GM21447 (cell line): ENCODE measurements at regions not wholly inside any gene's neighbourhood (a gene's known extent, or its start where the extent isn't known, plus 50 kb on each side); places are given as distances from the start of the nearest gene placed in this dataset.
"Not testable (repeated sequence)": the region's sequence is repeated elsewhere in the genome, so short reads cannot be mapped to it uniquely, and the experiment has no call there.

ENCODE experiments used
- ATAC-seq: cut with Tn5 transposase; IDR thresholded peaks from one replicate; pipeline ENCODE4 v1.9.1; 2021; ENCODE audit not compliant: unreplicated experiment

DNA sequence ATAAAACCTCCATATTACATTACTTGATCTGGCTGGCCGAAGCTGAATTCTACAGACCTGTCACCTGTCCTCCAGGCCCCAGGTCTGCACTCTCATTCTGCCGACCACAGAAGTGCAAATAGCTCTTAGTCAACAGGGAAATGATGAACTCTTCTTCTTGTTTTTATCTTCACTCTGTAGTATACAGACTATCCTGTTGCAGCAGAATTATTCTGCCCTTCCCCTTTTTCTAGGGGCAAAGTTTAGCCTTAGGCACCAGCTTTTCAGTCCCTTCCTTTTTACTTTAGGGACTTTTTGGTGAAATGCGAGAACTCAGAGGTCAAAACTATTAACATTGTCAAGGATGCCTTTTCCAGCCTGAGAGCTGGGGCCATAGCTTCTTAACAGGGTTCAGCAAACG lies 229.6 kb upstream of the EGLN3 start:
- no peak for ATAC-seq

DNA sequence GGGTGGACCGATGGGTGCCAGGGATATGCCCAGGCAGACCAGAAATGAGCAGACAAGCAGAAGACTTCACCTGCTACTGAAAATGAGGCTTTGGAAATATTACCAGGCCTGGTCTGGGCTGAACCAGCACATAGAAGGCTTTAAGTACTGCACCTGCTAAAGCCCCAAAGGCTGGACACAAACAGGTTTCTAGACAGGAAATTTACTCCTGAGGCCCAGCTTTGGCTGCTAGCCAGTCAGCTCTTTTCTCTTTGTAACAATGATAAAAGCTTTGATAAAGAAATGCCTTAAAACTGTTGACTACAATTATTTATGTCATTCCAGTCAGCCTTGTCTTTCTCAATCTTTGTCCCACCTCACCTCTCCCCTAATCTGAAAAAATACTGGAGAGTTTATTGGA lies 228.9 kb upstream of the EGLN3 start:
- ATAC-seq = no peak

DNA sequence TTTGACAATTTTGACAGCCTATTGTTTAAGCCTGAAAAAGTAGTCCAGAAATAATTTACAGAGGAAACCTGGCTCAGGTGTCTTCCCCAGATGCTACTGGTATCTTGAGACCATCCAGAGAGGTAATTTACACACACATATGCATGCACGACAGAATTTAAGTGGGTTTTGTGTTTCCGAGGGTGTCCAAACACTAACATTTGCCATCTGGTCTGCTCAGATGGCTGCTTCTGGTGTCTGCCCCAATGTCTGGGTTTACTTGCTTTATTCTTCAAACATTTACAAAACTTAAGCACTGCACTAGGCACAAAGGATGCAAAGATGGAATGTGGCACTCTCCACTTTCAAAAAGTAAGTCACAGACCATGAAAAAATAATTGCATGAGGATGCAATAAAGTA lies 226.6 kb upstream of the EGLN3 start:
- no peak for ATAC-seq

DNA sequence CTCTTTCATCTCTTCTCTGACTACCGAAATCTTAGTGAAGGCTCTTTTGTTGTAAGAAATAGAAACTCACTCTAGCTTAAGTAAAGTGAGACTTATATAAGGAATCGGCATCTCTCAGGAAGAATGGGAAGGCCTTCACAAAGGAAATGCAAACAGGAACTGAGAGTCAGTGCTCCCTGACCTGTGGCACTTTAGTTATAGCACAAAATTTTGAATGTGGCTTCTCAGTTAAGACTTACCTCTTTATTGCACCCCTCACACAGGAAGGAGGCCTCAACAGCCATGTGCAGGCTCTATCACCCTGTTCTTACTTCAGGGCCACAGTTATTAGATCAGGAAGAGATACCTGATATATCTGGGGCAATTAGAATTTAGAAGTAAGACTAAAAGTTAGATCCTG lies 224.7 kb upstream of the EGLN3 start:
- no peak for ATAC-seq

DNA sequence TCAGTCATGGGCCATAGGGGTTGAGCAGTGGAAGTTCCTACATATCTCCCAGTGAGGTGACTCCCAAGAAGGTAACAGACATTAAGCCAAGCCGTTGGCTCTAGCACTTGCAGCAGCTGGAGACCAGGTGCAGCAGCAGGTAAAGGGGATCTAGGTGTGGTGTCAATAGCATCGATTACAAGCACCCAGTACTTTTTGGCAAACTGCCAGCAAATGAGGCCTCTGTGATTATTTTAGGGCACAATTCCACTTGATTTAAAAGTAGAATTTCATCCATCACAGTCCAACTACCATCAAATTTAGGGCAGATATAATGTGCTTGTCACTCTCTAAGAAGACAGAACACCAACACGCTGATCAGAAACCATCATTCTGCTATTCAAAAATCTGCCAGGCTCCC lies 224.1 kb upstream of the EGLN3 start:
- ATAC-seq = no peak

DNA sequence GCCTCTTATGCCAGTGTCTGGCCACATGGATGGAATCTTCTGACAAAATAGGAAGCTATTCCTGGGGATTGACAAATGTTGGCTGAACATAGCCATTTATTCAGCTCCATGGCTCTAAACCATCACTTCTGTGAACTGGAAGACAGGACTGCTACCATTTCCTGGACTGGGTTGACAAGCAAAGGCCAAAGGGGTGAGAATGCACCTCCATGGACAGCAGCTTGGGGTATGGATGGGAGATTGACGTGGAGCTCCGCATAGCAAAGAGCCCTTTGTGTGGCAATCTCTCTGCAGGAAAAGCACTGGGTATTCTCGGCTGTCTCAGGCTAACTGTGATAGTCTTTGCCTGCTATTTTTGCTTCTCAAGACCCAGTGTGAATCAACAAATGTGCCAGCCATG lies 223.0 kb upstream of the EGLN3 start:
- ATAC-seq = no peak

DNA sequence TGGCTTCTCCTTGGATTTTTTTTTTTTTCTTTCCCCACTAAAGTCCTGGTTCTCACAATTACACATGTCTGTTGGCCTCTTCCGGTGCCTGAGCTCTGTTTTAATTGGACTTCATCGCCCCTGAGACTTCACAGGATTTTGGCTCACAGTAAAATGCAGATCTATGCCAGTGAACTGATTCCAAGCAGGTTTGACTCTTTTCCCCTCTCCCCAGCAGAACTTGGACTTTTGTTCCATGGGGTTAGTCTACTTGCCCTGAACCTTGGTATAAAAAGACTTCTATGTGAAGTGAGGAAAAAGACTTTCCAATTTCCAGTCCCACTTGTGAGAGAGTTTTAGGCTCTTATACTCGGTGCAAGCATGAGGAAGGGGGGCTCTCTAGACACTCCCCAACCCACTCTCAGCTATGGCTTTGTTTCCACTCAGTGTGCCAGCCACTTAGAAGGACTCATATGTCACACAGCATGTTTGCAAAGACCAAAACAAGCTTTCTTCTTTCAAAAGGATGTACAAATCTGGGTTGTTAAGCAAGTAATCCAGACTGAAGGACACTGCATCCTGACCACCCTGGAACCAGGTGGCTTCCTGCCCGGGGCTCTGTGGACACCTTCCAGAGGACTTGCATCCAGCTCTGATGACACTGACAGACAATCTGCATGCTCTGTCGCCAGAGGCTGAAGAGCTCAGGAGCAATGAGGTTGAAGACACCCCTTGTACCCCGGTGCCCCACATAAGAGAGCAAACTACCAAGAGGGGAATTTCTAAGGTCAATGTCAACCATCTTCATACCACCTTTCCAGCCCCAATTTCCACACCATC lies 221.9 kb upstream of the EGLN3 start:
- ATAC-seq = no peak

DNA sequence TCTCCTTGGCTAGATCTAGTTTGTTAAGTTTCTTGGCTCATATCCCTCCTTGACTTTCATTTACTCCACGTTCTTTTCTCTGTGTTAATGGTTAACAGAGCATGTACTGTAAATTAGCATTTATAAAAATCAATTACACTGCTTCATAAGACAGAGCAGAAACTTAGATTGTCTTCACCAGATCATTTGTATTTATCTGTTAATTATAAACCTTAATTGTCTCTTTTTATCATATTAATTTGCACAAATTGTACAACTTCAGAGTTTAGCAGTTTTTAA lies 221.2 kb upstream of the EGLN3 start:
- ATAC-seq = no peak

DNA sequence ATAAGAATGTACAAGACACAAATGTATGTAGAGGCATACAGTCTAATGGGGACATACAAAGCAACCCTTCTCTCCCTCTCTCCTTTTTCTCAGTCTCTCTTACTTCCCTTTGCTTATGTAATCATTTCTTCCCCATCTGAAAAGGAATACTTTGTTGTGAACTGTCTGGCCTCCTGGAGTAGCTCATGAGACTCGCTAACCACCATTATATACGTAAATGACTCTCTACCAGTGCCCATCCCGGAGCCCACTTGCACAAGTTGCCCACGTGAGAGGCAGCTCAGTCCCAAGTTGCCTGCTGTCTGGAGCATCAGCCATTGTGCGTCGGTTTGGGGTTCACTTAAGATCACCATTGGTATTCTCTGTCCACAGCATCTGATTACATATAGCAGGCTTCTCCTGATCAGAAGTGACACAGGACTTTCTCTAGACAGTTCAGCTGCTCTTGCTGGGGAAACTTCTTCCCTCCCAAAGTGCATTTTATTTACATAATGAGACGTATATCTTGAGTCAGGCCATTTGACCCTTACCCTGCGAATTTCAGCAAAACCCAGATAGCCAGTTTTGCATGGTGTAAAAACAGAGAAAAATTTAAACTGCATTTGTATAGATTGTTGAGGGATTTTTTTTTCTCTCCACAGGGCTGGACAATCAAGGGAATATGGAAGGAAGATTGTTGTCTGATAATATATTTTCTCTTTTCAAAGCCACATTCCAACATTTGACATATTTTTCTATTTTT lies 220.7 kb upstream of the EGLN3 start:
- ATAC-seq = no peak

DNA sequence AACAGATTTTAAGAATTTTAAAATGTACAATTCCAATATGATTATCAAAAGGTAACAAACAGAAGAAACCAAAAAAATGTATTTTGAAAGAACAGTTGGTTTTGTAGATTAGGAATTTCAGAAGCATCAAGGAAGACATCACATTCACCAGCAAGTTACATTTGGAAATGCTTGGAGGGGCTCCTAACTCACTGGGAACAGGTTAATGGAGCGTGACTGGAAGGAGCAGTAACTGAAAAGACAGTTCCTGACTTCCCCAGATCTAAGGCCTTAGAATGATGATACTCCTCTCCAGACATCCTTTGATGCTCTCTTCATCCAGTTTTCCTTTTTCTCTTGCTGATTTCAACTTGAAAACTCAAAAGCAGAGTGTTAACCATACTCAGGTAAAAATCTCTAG lies 220.0 kb upstream of the EGLN3 start:
- no peak for ATAC-seq

DNA sequence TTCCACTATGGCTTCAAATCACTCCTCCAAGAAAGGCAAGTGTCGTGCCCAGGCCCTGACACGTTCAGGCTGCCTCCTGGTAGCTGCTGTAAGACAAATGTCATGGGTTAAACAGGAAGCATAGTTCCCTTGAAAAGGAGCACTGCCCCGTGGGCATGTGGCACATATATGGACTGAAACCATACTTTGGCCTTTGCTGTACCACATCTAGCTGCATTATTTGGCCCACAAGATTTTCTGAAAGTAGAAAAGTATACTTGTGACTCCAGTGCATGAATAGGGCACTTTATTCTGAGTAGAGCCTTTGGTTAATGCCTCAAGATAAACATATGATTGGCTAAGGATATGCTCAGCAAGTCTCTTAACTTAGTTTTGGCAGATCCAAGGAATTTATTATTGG lies 218.7 kb upstream of the EGLN3 start:
- ATAC-seq = no peak

DNA sequence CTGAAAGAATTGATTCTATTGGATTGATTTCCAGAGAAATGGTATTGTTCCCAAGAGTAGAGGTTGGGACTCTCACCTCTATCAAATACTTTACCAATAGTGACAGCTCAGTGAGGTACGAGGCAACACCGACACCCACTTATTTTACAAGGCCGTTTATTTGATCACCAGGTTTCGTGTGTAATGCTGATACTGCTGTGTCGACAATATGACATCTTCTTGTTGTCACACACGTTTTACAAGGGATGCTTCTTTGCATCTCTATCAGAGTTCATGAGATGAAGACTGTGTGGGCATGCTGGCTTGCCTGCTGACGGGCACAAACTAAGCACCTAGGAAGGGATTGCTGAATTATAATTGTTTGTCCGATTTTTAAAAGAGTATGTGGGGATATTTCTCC lies 217.8 kb upstream of the EGLN3 start:
- no peak for ATAC-seq

DNA sequence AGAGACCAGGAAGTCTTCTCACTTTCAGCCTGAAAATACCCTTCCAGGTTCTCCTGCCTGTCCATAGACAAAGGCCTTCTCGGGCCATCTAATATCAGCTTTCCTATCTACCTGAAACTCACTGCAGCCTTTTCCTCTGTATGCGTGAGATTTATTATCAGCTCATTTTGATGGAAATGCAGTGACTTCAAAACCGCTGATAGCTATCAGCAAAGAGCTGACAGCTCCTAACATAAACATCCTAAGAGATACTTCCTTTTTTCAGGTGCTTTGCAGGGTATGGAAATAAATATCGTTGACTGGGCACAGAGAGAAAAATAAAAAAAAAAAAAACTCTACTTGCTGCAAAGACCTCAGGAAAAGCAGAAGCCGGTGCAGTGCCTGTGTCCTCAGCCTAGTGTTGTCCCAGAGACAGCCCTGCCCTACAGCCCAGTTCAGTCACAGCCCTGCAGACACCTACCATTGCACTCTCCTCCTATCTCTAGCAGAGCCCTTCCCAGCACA lies 215.0 kb upstream of the EGLN3 start:
- no peak for ATAC-seq

DNA sequence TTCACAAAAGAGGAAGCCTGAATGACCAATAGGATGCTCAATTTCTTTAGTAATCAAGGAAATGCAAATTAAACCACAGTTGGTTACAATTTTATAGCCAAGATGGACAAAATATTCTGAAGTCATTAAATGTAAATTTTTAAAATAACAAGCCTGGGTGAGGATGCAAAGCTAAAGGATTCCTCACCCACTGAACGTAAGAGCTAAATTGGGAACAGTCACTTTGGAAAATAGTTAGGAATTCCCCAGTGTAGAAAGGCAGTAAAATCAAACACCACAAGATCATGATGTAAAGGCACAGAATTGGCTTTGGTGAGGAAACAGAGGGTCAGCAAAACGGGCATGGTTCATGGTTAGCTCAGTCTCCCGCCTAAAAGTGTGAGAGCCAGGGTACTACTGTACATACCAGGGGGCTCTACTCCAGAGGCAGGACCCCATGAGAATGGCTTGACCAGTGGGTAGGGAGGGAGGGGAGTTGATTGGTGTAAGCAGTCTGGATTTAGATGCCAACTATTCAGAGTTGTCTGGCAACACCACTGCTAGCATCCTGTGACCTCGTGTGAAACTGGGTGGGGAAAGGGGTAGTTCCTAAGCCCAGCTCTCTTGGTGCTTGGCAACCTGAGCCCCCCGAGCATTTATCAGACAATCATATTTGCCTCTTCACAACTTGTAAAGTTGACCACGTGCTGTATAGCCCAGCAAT lies 213.4 kb upstream of the EGLN3 start:
- ATAC-seq = no peak

DNA sequence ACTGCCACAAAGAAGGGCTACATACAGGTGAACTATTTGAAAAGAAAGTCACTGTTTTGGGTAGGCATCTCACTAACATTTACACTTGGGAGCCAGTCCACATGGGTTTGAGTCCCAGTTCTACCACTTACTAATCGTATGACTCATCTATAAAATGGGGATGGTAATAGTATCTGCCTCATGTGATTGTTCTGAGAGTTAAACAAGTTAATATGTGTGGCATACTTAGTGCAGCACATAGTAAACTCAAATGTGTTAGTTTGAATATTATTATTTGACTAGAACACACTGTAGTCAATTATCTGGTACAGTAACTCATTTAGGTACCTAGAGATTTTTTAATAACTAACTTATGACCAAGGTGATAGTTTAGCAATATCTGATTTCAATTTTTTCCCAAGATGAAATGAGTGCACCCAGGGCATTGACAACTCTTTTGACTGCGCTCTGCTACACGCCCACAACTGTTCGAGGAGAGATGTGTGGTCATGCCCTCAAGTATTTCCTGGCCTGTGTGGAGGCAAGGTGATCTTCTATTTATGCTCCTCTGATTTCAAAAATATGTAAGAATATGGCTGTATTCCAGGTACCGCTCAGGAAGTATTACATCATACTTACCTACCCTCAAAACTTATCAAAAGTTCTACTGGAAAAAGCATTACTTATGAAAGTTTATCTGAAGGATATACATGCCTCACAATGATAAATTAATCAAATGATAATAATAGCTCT lies 210.6 kb upstream of the EGLN3 start:
- no peak for ATAC-seq

DNA sequence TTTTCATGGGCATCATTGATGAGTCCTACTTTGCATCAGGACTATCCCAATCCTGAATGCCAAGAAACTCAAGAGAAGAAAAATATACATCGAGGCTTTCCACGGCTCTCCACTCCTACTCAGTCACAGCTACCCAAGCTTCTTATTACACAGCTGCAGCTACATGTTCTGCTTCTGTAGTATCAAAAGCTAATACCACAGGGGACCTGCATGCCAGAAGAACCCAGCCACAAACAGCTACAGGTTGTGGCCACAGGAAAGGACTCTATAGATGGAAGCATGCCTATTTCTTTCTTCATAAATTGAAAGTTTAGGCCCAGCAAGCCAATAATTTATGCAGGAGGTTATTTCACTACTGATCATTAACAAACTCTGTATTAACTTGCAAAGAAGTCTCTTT lies 209.7 kb upstream of the EGLN3 start:
- ATAC-seq = no peak

DNA sequence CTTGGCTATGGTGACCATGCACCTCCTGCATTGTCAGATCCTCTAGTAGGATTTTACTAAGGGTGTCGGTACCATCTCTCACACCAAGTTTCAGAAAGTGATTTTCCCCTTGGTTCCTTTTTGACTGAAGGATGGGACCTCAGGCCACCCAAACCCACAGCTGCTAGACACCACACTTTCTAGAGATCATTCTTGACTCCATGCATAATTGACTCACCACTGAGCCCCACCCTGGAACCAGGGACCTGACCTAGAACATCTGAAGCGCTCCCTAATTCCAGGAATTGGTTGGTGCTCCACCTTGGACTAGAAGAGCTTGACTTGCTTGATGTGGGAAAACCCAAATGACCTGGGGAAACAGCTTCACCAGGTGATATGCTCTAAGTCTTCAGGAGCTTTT lies 206.8 kb upstream of the EGLN3 start:
- no peak for ATAC-seq

DNA sequence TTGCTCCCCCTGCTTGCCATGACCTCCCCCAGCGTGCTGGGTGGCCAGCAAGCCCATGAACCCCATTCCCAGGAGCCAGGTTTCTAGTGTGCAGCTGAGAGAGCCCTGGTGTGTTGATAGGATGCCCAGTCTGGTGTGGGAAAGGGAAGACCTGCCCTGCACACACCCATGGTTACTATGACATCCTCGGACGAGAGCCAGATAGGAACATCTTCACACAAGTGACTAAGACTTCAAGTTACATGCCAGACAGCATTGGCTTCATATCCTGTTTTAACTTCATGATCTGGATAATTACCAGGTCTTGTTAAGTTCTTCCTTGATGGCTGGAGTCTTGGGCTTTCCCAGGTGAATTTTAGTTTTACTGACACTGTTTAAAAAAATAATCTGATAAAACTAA lies 196.6 kb upstream of the EGLN3 start:
- ATAC-seq = no peak

DNA sequence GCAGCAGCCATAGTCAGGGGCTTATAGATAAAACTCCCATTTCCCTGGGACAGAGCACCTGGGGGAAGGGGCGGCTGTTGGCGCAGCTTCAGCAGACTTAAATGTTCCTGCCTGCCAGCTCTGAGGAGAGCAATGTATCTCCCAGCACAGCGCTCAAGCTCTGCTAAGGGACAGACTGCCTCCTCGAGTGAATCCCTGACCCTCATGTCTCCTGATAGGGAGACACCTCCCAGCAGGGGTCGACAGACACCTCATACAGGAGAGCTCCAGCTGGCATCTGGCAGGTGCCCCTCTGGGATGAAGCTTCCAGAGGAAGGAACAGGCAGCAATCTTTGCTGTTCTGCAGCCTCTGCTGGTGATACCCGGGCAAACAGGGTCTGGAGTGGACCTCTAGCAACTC lies 189.3 kb upstream of the EGLN3 start:
- not testable (repeated sequence) for ATAC-seq

DNA sequence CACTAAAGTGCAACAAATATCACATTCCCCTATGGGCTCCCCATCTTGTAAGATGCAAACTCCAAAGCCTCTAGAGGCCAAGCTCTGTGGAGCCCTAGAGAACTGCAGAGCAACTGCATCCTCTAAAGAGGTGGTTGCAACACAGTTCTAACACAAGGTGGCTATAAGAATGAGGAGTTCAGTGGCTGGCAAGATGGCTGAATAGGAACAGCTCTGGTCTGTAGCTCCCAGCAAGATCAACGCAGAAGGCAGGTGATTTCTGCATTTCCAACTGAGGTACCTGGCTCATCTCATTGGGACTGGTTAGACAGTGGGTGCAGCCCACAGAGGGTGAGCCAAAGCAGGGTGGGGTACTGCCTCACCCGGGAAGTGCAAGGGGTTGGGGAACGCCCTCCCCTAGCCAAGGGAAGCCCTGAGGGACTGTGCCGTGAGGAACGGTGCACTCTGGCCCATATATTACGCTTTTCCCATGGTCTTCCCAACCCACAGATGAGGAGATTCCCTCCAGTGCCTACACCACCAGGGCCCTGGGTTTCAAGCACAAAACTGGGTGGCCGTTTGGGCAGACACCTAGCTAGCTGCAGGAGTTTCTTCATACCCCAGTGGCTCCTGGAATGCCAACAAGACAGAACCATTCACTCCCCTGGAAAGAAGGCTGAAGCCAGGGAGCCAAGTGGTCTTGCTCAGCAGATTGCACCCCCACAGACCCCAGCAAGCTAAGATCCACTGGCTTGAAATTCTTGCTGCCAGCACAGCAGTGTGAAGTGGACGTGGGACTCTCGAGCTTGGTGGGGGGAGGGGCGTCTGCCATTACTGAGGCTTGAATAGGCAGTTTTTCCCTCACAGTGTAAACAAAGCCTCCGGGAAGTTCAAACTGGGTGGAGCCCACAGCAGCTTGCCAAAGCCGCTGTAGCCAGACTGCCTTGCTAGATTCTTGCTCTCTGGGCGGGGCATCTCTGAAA lies 188.6 kb upstream of the EGLN3 start:
- ATAC-seq = not testable (repeated sequence)
